ENCODE measurements at regions not wholly inside any gene's neighbourhood (a gene's known extent, or its start where the extent isn't known, plus 50 kb on each side); places are given as distances from the start of the nearest gene placed in this dataset.

GRCh38 chr20:53738039-53738944 lies 144.7 kb upstream of the ZNF217 start:
- TF ChIP-seq, protein P1, sequence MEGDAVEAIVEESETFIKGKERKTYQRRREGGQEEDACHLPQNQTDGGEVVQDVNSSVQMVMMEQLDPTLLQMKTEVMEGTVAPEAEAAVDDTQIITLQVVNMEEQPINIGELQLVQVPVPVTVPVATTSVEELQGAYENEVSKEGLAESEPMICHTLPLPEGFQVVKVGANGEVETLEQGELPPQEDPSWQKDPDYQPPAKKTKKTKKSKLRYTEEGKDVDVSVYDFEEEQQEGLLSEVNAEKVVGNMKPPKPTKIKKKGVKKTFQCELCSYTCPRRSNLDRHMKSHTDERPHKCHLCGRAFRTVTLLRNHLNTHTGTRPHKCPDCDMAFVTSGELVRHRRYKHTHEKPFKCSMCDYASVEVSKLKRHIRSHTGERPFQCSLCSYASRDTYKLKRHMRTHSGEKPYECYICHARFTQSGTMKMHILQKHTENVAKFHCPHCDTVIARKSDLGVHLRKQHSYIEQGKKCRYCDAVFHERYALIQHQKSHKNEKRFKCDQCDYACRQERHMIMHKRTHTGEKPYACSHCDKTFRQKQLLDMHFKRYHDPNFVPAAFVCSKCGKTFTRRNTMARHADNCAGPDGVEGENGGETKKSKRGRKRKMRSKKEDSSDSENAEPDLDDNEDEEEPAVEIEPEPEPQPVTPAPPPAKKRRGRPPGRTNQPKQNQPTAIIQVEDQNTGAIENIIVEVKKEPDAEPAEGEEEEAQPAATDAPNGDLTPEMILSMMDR (IDR thresholded peaks at IDR 0.05; ENCODE audit: insufficient read depth, low read depth, low read length) = no peak
- H3K4me3 ChIP-seq (ENCODE audit: low read depth, low read length) = peak overlapping the region; percentile 49
- peak; percentile 97 for DNase-seq (ENCODE audit: low read depth)

- TF ChIP-seq, protein P1 (IDR thresholded peaks at IDR 0.05; ENCODE audit: insufficient read depth, low read depth, low read length) = no peak
- DNase-seq (ENCODE audit: low read depth) = peak; percentile 13
- H3K4me3 ChIP-seq (ENCODE audit: low read depth, low read length) = no peak overlapping the region
Observed at GRCh38 chr20:53737396-53738038, 143.9 kb upstream of the ZNF217 start.

DNA sequence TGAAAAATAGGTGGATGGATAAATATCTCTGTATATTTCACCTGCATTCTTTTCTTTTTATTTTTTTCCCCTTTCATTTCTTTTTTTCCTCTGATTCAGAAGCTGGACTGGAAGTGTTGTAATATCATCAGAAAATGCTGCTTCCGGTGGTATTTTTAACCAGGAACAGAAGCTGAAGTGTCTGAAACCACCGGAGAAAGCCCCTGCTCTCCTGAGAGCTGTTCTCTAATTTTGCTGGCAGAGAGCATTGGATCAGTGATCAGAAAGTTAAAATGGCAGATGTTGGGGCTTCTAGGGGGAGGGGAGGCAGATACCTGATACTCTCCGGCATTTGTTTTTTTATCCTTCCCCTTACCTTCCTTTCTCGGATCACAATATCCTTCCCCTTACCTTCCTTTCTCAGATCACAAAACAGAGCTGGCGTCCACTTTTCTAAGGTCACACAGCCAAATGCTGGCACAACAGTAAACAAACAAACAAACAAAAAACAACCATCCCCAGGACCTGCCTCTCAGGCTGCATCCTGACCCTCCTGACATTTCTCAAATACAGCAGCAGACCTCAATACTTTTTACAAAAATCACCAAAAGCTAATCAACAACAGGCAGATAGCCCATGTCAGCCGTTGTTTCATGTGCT lies 143.2 kb upstream of the ZNF217 start:
- no peak overlapping the region for H3K4me3 ChIP-seq (ENCODE audit: low read depth, low read length)
- TF ChIP-seq, protein P1 (IDR thresholded peaks at IDR 0.05; ENCODE audit: insufficient read depth, low read depth, low read length) = no peak
- DNase-seq (ENCODE audit: low read depth) = peak; percentile 58

- H3K4me3 ChIP-seq (ENCODE audit: low read depth, low read length) = no peak overlapping the region
- DNase-seq (ENCODE audit: low read depth) = no peak
- TF ChIP-seq, protein P1 (IDR thresholded peaks at IDR 0.05; ENCODE audit: insufficient read depth, low read depth, low read length) = no peak
Observed at GRCh38 chr20:53736122-53736756, 142.6 kb upstream of the ZNF217 start.

- no peak overlapping the region for H3K4me3 ChIP-seq (ENCODE audit: low read depth, low read length)
- TF ChIP-seq, protein P1 (IDR thresholded peaks at IDR 0.05; ENCODE audit: insufficient read depth, low read depth, low read length) = no peak
- DNase-seq (ENCODE audit: low read depth) = peak; percentile 97
Observed at GRCh38 chr20:53735536-53736050, 142.0 kb upstream of the ZNF217 start.

- H3K4me3 ChIP-seq (ENCODE audit: low read depth, low read length) = no peak overlapping the region
- TF ChIP-seq, protein P1 (IDR thresholded peaks at IDR 0.05; ENCODE audit: insufficient read depth, low read depth, low read length) = no peak
- no peak for DNase-seq (ENCODE audit: low read depth)
Observed at GRCh38 chr20:53734006-53734688, 140.5 kb upstream of the ZNF217 start.

All from fibroblast of villous mesenchyme (primary cell).